NCI-H1436 (cell line): ENCODE measurements at regions not wholly inside any gene's neighbourhood (a gene's known extent, or its start where the extent isn't known, plus 50 kb on each side); places are given as distances from the start of the nearest gene placed in this dataset.

Experiments used
- DNase-seq: peaks from one replicate; lab custom pipeline; 2025; lab: John Stamatoyannopoulos, UW

- DNase-seq = no peak
Observed at GRCh38 chr6:167643223-167643622, 183.5 kb upstream of the AFDN start.

- no peak for DNase-seq
Observed at GRCh38 chr6:167643716-167644115, 183.0 kb upstream of the AFDN start.

GRCh38 chr6:167644412-167645132 is 182.1 kb upstream of the AFDN start:
- no peak for DNase-seq

- no peak for DNase-seq
Observed at GRCh38 chr6:167645368-167645767, 181.3 kb upstream of the AFDN start.

GRCh38 chr6:167647306-167647705 is 179.4 kb upstream of the AFDN start:
- DNase-seq = no peak

- DNase-seq = no peak
Observed at GRCh38 chr6:167647737-167648470, 178.8 kb upstream of the AFDN start.

GRCh38 chr6:167648501-167649278 is 178.0 kb upstream of the AFDN start:
- no peak for DNase-seq

- no peak for DNase-seq
Observed at GRCh38 chr6:167649476-167649875, 177.2 kb upstream of the AFDN start.

GRCh38 chr6:167650730-167651317 is 175.9 kb upstream of the AFDN start:
- no peak for DNase-seq

- DNase-seq = no peak
Observed at GRCh38 chr6:167651318-167652041, 175.2 kb upstream of the AFDN start.

- DNase-seq = no peak
Observed at GRCh38 chr6:167652042-167652700, 174.5 kb upstream of the AFDN start.

- DNase-seq = no peak
Observed at GRCh38 chr6:167652701-167653095, 174.0 kb upstream of the AFDN start.

GRCh38 chr6:167653561-167653960 is 173.2 kb upstream of the AFDN start:
- no peak for DNase-seq

GRCh38 chr6:167654389-167654788 is 172.3 kb upstream of the AFDN start:
- DNase-seq = no peak

- DNase-seq = no peak
Observed at GRCh38 chr6:167655174-167655821, 171.4 kb upstream of the AFDN start.

- DNase-seq = no peak
Observed at GRCh38 chr6:167658106-167658505, 168.6 kb upstream of the AFDN start.

- DNase-seq = no peak
Observed at GRCh38 chr6:167659046-167659445, 167.7 kb upstream of the AFDN start.

GRCh38 chr6:167660424-167660823 is 166.3 kb upstream of the AFDN start:
- no peak for DNase-seq

GRCh38 chr6:167660944-167661551 is 165.7 kb upstream of the AFDN start:
- no peak for DNase-seq

GRCh38 chr6:167661552-167662044 is 165.1 kb upstream of the AFDN start:
- no peak for DNase-seq
